ENCODE measurements at regions not wholly inside any gene's neighbourhood (a gene's known extent, or its start where the extent isn't known, plus 50 kb on each side); places are given as distances from the start of the nearest gene placed in this dataset.

GRCh38 chr12:89932954-89933353 is 224.3 kb upstream of the ATP2B1 start:
- H3K4me3 ChIP-seq (ENCODE audit: low read depth, low read length) = no peak overlapping the region
- TF ChIP-seq CTCF (IDR thresholded peaks at IDR 0.05; ENCODE audit: low read depth, low read length, missing control alignments) = no peak
- no peak for DNase-seq (ENCODE audit: low read depth)
- in situ Hi-C loops (cut with HindIII; ENCODE audit: low sequenced_read_pairs) = no loop called here

GRCh38 chr12:89928467-89928866 is 219.8 kb upstream of the ATP2B1 start:
- no peak for DNase-seq (ENCODE audit: low read depth)
- in situ Hi-C loops (cut with HindIII; ENCODE audit: low sequenced_read_pairs) = no loop called here

GRCh38 chr12:89927226-89927698 is 218.6 kb upstream of the ATP2B1 start:
- no peak for DNase-seq (ENCODE audit: low read depth)
- no peak overlapping the region for H3K4me3 ChIP-seq (ENCODE audit: low read depth, low read length)
- TF ChIP-seq CTCF (IDR thresholded peaks at IDR 0.05; ENCODE audit: low read depth, low read length, missing control alignments) = no peak
- in situ Hi-C loops (cut with HindIII; ENCODE audit: low sequenced_read_pairs) = no loop called here

More at GRCh38 chr12:89928467-89928866, 219.8 kb upstream of the ATP2B1 start:
- TF ChIP-seq CTCF (IDR thresholded peaks at IDR 0.05; ENCODE audit: low read depth, low read length, missing control alignments) = no peak
- no peak overlapping the region for H3K4me3 ChIP-seq (ENCODE audit: low read depth, low read length)

- no peak for TF ChIP-seq CTCF (IDR thresholded peaks at IDR 0.05; ENCODE audit: low read depth, low read length, missing control alignments)
- in situ Hi-C loops (cut with HindIII; ENCODE audit: low sequenced_read_pairs) = no loop called here
- H3K4me3 ChIP-seq (ENCODE audit: low read depth, low read length) = no peak overlapping the region
- no peak for DNase-seq (ENCODE audit: low read depth)
Observed at GRCh38 chr12:89924191-89924590, 215.6 kb upstream of the ATP2B1 start.

GRCh38 chr12:89923091-89923490 is 214.5 kb upstream of the ATP2B1 start:
- no peak for TF ChIP-seq CTCF (IDR thresholded peaks at IDR 0.05; ENCODE audit: low read depth, low read length, missing control alignments)
- H3K4me3 ChIP-seq (ENCODE audit: low read depth, low read length) = no peak overlapping the region
- in situ Hi-C loops (cut with HindIII; ENCODE audit: low sequenced_read_pairs) = no loop called here
- DNase-seq (ENCODE audit: low read depth) = no peak

- in situ Hi-C loops (cut with HindIII; ENCODE audit: low sequenced_read_pairs) = no loop called here
- no peak overlapping the region for H3K4me3 ChIP-seq (ENCODE audit: low read depth, low read length)
- TF ChIP-seq CTCF (IDR thresholded peaks at IDR 0.05; ENCODE audit: low read depth, low read length, missing control alignments) = no peak
- DNase-seq (ENCODE audit: low read depth) = no peak
Observed at GRCh38 chr12:89920866-89921265, 212.2 kb upstream of the ATP2B1 start.

All from astrocyte of the cerebellum (primary cell).